ENCODE measurements at regions not wholly inside any gene's neighbourhood (a gene's known extent, or its start where the extent isn't known, plus 50 kb on each side); places are given as distances from the start of the nearest gene placed in this dataset.

DNA sequence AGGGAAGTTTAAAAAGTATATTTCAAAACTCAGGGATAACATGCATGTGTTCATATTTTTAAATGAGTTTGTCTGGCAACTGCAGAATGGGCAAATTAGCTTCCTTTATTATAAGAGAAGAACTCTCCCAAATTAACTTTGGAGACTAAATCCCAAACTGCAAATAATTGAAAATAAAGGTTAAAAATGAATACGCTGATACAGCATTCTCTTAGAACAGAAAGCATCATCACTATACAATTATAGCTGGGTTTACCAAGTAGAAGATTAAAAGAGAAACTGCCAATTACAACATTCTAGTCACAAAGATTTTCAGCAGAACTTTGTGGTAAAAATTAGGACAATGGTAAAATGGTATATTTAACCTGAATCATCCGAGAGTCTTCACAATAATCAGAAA lies 73.3 kb downstream of the OLFM4 start:
- no peak for FAIRE-seq
- no peak overlapping the region for H3K4me3 ChIP-seq (ENCODE audit: extremely low read depth in 1 of 4, insufficient read depth in 2 of 4, low read depth in 3 of 4, low read length in 4 of 4)
- H2BK5ac ChIP-seq (ENCODE audit: low read depth, low read length): no peak overlapping the region
- no peak overlapping the region for H2AFZ ChIP-seq (ENCODE audit: low read length)
- H2AK5ac ChIP-seq (ENCODE audit: low read depth, low read length): no peak overlapping the region
- no peak overlapping the region for H4K5ac ChIP-seq (ENCODE audit: insufficient read length, low read depth, low read length)
- H4K20me1 ChIP-seq (replicated peaks in 1 of 2; ENCODE audit: control insufficient read depth in 1 of 2, insufficient read depth in 2 of 2, low read length in 2 of 2): no peaks in the 10 kb centered on the region
- H3K79me1 ChIP-seq (ENCODE audit: low read depth, low read length): no peaks in the 10 kb centered on the region
- 94% methylated on average over 2 of the region's 2 CpGs; no CpG with 5 or more reads in 1 of the 2 experiments for WGBS, 2 experiments (ENCODE audit: extremely low coverage in 1 of 2, insufficient coverage in 1 of 2, insufficient read length in 1 of 2, insufficient replicate concordance in 2 of 2, low coverage in 1 of 2, low lambda C conversion rate in 2 of 2, missing lambda C conversion rate in 1 of 2)
- POLR2A ChIA-PET (ENCODE audit: partially characterized antibody): no interaction called here
- no peak overlapping the region for H3K56ac ChIP-seq (replicated peaks; ENCODE audit: insufficient read length, low read depth, low read length)
- H2BK20ac ChIP-seq (ENCODE audit: low read length): no peak overlapping the region
- H3K9ac ChIP-seq (replicated peaks in 1 of 4; ENCODE audit: extremely low read depth in 1 of 4, low read depth in 3 of 4, low read length in 3 of 4): no peak overlapping the region
- DNase-seq (ENCODE audit: low read depth in 1 of 2, low spot score in 2 of 2): no peak
- no peak overlapping the region for H3K27ac ChIP-seq (ENCODE audit: low read depth, low read length)
- TF ChIP-seq, protein P1, sequence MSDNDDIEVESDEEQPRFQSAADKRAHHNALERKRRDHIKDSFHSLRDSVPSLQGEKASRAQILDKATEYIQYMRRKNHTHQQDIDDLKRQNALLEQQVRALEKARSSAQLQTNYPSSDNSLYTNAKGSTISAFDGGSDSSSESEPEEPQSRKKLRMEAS (IDR thresholded peaks at IDR 0.05): no peak
- peak; percentile 28; the same call in 1 of the 2 replicates for TF ChIP-seq MAFK (IDR thresholded peaks at IDR 0.05; ENCODE audit: low read depth, low read length)
- H3K23me2 ChIP-seq (ENCODE audit: low read depth, low read length): no peaks in the 10 kb centered on the region; the same call in 1 of the 2 replicates
- no peaks in the 10 kb centered on the region for H3K27me3 ChIP-seq (replicated peaks in 1 of 4; ENCODE audit: control insufficient read depth in 3 of 4, extremely low read depth in 1 of 4, insufficient read depth in 3 of 4, low read length in 3 of 4)
- no peak overlapping the region for H3K18ac ChIP-seq (ENCODE audit: extremely low read depth, low read length)
- H3K79me2 ChIP-seq (ENCODE audit: control insufficient read depth in 1 of 2, insufficient read depth in 2 of 2, low read length in 2 of 2): no peaks in the 10 kb centered on the region
- no peak overlapping the region for H4K8ac ChIP-seq (ENCODE audit: extremely low read depth, insufficient read depth, low read length)
- no peaks in the 10 kb centered on the region for H3K9me3 ChIP-seq (ENCODE audit: insufficient read depth in 2 of 2, low read depth in 1 of 2, low read length in 1 of 2)
- H4K91ac ChIP-seq (replicated peaks; ENCODE audit: insufficient read length, low read length): no peak overlapping the region
- no peak overlapping the region for H3K23ac ChIP-seq (ENCODE audit: insufficient read length)
- no peaks in the 10 kb centered on the region for H3K4me1 ChIP-seq (replicated peaks in 1 of 4; ENCODE audit: control insufficient read depth in 3 of 4, insufficient read depth in 4 of 4, low read length in 3 of 4)
- no peak overlapping the region for H3K4ac ChIP-seq (replicated peaks; ENCODE audit: insufficient read length, low read depth, low read length)
- H3K14ac ChIP-seq (ENCODE audit: insufficient read length): no peak overlapping the region
- H2BK12ac ChIP-seq (ENCODE audit: low read depth, low read length): no peak overlapping the region
- no peaks in the 10 kb centered on the region for H3K36me3 ChIP-seq (ENCODE audit: control insufficient read depth in 2 of 4, insufficient read depth in 4 of 4, low read length in 3 of 4)
- CTCF ChIA-PET (ENCODE audit: partially characterized antibody): interaction anchor here (1.0 kb wide), 1 partner anchor 89 kb away, joined by 3 read pairs; no protein-coding TSS in a partner anchor
- H2BK120ac ChIP-seq (replicated peaks; ENCODE audit: low read depth, low read length): no peak overlapping the region
- no peak overlapping the region for H3K4me2 ChIP-seq (ENCODE audit: insufficient read depth in 1 of 2, low read depth in 2 of 2, low read length in 2 of 2)
- no peak overlapping the region for H2BK15ac ChIP-seq (ENCODE audit: low read length)
